ENCODE measurements at regions not wholly inside any gene's neighbourhood (a gene's known extent, or its start where the extent isn't known, plus 50 kb on each side); places are given as distances from the start of the nearest gene placed in this dataset.

GRCh38 chr4:66340286-66340893 is 670.1 kb upstream of the EPHA5 start:
- TF ChIP-seq JUND (IDR thresholded peaks at IDR 0.05) (no peak), TCF12 (IDR thresholded peaks at IDR 0.05) (no peak), EP300 (IDR thresholded peaks at IDR 0.05; ENCODE audit: borderline replicate concordance in 1 of 2, low read depth in 1 of 2, low read length in 1 of 2) (no peak), NFIC (IDR thresholded peaks at IDR 0.05; ENCODE audit: borderline replicate concordance) (no peak), NRF1 (IDR thresholded peaks at IDR 0.05; ENCODE audit: low read depth, low read length) (no peak), TAF1 (IDR thresholded peaks at IDR 0.05; ENCODE audit: borderline replicate concordance, low read depth, low read length) (no peak), MEF2A (IDR thresholded peaks at IDR 0.05; ENCODE audit: borderline replicate concordance, low read depth) (no peak), IRF3 (IDR thresholded peaks at IDR 0.05; ENCODE audit: low read depth, low read length) (no peak), GABPA (IDR thresholded peaks at IDR 0.05; ENCODE audit: low read depth) (no peak), ZBTB33 (IDR thresholded peaks at IDR 0.05; ENCODE audit: borderline replicate concordance, low read depth) (no peak), TEAD4 (IDR thresholded peaks at IDR 0.05; ENCODE audit: borderline replicate concordance, insufficient read depth) (no peak), USF2 (IDR thresholded peaks at IDR 0.05; ENCODE audit: borderline replicate concordance, low read depth, low read length) (no peak), CHD2 (IDR thresholded peaks at IDR 0.05; ENCODE audit: low read length, partially characterized antibody) (no peak)
- Histone ChIP-seq H3K27me3 (ENCODE audit: insufficient read depth) (no peaks in the 10 kb centered on the region), H3K79me2 (ENCODE audit: insufficient read depth) (no peaks in the 10 kb centered on the region), H3K9me3 (no peaks in the 10 kb centered on the region), H2AFZ (ENCODE audit: low read depth) (no peak overlapping the region), H3F3A (replicated peaks; ENCODE audit: insufficient read depth) (no peaks in the 10 kb centered on the region), H3K9ac (no peak overlapping the region), H3K4me3 (ENCODE audit: low read depth in 2 of 2, low read length in 1 of 2) (no peak overlapping the region), H4K20me1 (ENCODE audit: insufficient read depth) (no peaks in the 10 kb centered on the region), H3K27ac (ENCODE audit: low read depth in 2 of 2, low read length in 1 of 2) (no peak overlapping the region), H3K4me2 (no peak overlapping the region), H3K36me3 (replicated peaks in 1 of 2; ENCODE audit: control insufficient read depth in 1 of 2, insufficient read depth in 2 of 2, low read length in 1 of 2) (no peaks in the 10 kb centered on the region), H3K9me2 (no peaks in the 10 kb centered on the region), H3K4me1 (ENCODE audit: control insufficient read depth in 1 of 2, insufficient read depth in 2 of 2, low read depth in 1 of 2, low read length in 1 of 2) (no peaks in the 10 kb centered on the region)
- CTCF ChIA-PET, result no interaction called here
- WGBS (ENCODE audit: low lambda C conversion rate), result 36% methylated on average over 3 of the region's 3 CpGs
- no peak for DNase-seq
- POLR2A ChIA-PET, result no interaction called here

GRCh38 chr4:66339007-66339406 is 668.7 kb upstream of the EPHA5 start:
- Histone ChIP-seq H3K9me3 (no peaks in the 10 kb centered on the region), H3K9ac (no peak overlapping the region), H4K20me1 (ENCODE audit: insufficient read depth) (no peaks in the 10 kb centered on the region), H3K4me2 (no peak overlapping the region), H3K4me3 (ENCODE audit: low read depth in 2 of 2, low read length in 1 of 2) (no peak overlapping the region), H3K79me2 (ENCODE audit: insufficient read depth) (no peaks in the 10 kb centered on the region), H3K9me2 (no peaks in the 10 kb centered on the region), H3K36me3 (replicated peaks in 1 of 2; ENCODE audit: control insufficient read depth in 1 of 2, insufficient read depth in 2 of 2, low read length in 1 of 2) (no peaks in the 10 kb centered on the region), H2AFZ (ENCODE audit: low read depth) (no peak overlapping the region), H3K4me1 (ENCODE audit: control insufficient read depth in 1 of 2, insufficient read depth in 2 of 2, low read depth in 1 of 2, low read length in 1 of 2) (no peaks in the 10 kb centered on the region), H3K27me3 (ENCODE audit: insufficient read depth) (no peaks in the 10 kb centered on the region), H3K27ac (ENCODE audit: low read depth in 2 of 2, low read length in 1 of 2) (no peak overlapping the region), H3F3A (replicated peaks; ENCODE audit: insufficient read depth) (no peaks in the 10 kb centered on the region)
- TF ChIP-seq IRF3 (IDR thresholded peaks at IDR 0.05; ENCODE audit: low read depth, low read length) (no peak), GATA2 (CRISPR knock-in tag; IDR thresholded peaks at IDR 0.05) (no peak), EZH2phosphoT487 (IDR thresholded peaks at IDR 0.05; ENCODE audit: borderline replicate concordance, low read depth) (no peak), USF2 (IDR thresholded peaks at IDR 0.05; ENCODE audit: borderline replicate concordance, low read depth, low read length) (no peak), RFX5 (IDR thresholded peaks at IDR 0.05; ENCODE audit: low read length) (no peak), YY1 (IDR thresholded peaks at IDR 0.05; ENCODE audit: low read depth) (no peak), FOSL2 (IDR thresholded peaks at IDR 0.05; ENCODE audit: borderline replicate concordance, low read depth) (no peak)
- DNase-seq, result no peak
- ChIA-PET CTCF (no interaction called here), POLR2A (no interaction called here)
- WGBS (ENCODE audit: low lambda C conversion rate), result 13% methylated on average over 3 of the region's 3 CpGs

Measured in SK-N-SH (cell line).